NB4 (cell line): ENCODE measurements at regions not wholly inside any gene's neighbourhood (a gene's known extent, or its start where the extent isn't known, plus 50 kb on each side); places are given as distances from the start of the nearest gene placed in this dataset.

Experiments used
- DNase-seq: peaks from one replicate; pipeline ENCODE4 v3.0.0; 2010; ENCODE audit warnings: low read depth
- H3K4me3 ChIP-seq: one replicate; pipeline ENCODE4 v1.5.1; 2011; ENCODE audit warnings: mild to moderate bottlenecking, low read depth, low read length, moderate library complexity
- CTCF ChIP-seq: IDR thresholded peaks from one replicate; pipeline ENCODE4 v1.5.1; 2012; ENCODE audit warnings: low read depth, low read length
- MAX ChIP-seq: IDR thresholded peaks from 2 replicates; pipeline ENCODE4 v1.6.1; 2011; ENCODE audit warnings: low read depth, low read length
- MYC ChIP-seq: IDR thresholded peaks from 2 replicates; pipeline ENCODE4 v1.6.1; 2011; ENCODE audit warnings: low read depth, low read length
- POLR2A ChIP-seq: IDR thresholded peaks from 2 replicates; pipeline ENCODE4 v1.6.1; 2011; ENCODE audit warnings: mild to moderate bottlenecking; ENCODE audit not compliant: insufficient read length; ENCODE audit errors: extremely low read depth

- TF ChIP-seq CTCF (no peak), POLR2A (no peak)
- no peak for DNase-seq
- H3K4me3 ChIP-seq: no peak overlapping the region
These were observed 152.3 kb upstream of the ANKH start for GRCh38 chr5:15023846-15024245.

- no peak overlapping the region for H3K4me3 ChIP-seq
- TF ChIP-seq POLR2A (no peak), MAX (no peak), MYC (no peak), CTCF (no peak)
- no peak for DNase-seq
These were observed 151.7 kb upstream of the ANKH start for GRCh38 chr5:15023266-15023665.

GRCh38 chr5:15021266-15022046, 149.9 kb upstream of the ANKH start:
- TF ChIP-seq MAX (no peak), CTCF (no peak), POLR2A (no peak), MYC (no peak)
- peak; percentile 25 for DNase-seq
- no peak overlapping the region for H3K4me3 ChIP-seq

- DNase-seq: no peak
- TF ChIP-seq MAX: no peak
- no peak for TF ChIP-seq MYC
- no peak for TF ChIP-seq CTCF
- no peak for TF ChIP-seq POLR2A
- H3K4me3 ChIP-seq: no peak overlapping the region
These were observed 149.2 kb upstream of the ANKH start for GRCh38 chr5:15020736-15021135.

- DNase-seq: no peak
- no peak overlapping the region for H3K4me3 ChIP-seq
- TF ChIP-seq CTCF: no peak
- TF ChIP-seq MAX: no peak
- no peak for TF ChIP-seq MYC
- no peak for TF ChIP-seq POLR2A
These were observed 143.2 kb upstream of the ANKH start for GRCh38 chr5:15014809-15015208.
